ENCODE measurements at regions not wholly inside any gene's neighbourhood (a gene's known extent, or its start where the extent isn't known, plus 50 kb on each side); places are given as distances from the start of the nearest gene placed in this dataset.
"Not testable (repeated sequence)": the region's sequence is repeated elsewhere in the genome, so short reads cannot be mapped to it uniquely, and the experiment has no call there.

DNA sequence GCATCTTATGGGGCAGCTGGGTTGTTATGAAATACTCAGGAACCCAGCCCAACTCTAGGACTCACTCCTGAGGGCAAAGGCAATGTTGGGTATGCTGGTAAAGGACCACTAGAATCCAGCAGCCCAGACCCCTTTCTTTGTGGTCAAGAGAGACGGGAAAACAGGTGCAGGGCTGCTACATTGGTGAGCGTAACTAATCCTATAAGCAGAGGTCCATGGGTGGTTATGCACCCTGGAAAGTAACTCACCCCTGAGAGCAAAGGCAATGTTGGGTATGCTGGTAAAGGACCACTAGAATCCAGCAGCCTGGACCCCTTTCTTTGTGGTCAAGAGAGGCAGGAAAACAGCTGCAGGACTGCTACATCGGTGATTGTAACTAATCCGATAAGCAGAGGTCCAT, 1422.7 kb downstream of the SLITRK1 start:
- not testable (repeated sequence) for TF ChIP-seq CBX8 (IDR thresholded peaks at IDR 0.05); FOSL2 (IDR thresholded peaks at IDR 0.05); FOSL2 (CRISPR knock-in tag; IDR thresholded peaks at IDR 0.05); KDM5A (IDR thresholded peaks at IDR 0.05); RARB (CRISPR knock-in tag; IDR thresholded peaks at IDR 0.05)
- TF ChIP-seq, protein P1, sequence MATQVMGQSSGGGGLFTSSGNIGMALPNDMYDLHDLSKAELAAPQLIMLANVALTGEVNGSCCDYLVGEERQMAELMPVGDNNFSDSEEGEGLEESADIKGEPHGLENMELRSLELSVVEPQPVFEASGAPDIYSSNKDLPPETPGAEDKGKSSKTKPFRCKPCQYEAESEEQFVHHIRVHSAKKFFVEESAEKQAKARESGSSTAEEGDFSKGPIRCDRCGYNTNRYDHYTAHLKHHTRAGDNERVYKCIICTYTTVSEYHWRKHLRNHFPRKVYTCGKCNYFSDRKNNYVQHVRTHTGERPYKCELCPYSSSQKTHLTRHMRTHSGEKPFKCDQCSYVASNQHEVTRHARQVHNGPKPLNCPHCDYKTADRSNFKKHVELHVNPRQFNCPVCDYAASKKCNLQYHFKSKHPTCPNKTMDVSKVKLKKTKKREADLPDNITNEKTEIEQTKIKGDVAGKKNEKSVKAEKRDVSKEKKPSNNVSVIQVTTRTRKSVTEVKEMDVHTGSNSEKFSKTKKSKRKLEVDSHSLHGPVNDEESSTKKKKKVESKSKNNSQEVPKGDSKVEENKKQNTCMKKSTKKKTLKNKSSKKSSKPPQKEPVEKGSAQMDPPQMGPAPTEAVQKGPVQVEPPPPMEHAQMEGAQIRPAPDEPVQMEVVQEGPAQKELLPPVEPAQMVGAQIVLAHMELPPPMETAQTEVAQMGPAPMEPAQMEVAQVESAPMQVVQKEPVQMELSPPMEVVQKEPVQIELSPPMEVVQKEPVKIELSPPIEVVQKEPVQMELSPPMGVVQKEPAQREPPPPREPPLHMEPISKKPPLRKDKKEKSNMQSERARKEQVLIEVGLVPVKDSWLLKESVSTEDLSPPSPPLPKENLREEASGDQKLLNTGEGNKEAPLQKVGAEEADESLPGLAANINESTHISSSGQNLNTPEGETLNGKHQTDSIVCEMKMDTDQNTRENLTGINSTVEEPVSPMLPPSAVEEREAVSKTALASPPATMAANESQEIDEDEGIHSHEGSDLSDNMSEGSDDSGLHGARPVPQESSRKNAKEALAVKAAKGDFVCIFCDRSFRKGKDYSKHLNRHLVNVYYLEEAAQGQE (IDR thresholded peaks at IDR 0.05): not testable (repeated sequence)
- TF ChIP-seq, protein P2, sequence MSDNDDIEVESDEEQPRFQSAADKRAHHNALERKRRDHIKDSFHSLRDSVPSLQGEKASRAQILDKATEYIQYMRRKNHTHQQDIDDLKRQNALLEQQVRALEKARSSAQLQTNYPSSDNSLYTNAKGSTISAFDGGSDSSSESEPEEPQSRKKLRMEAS (IDR thresholded peaks at IDR 0.05): not testable (repeated sequence)
- TF ChIP-seq, protein P3, sequence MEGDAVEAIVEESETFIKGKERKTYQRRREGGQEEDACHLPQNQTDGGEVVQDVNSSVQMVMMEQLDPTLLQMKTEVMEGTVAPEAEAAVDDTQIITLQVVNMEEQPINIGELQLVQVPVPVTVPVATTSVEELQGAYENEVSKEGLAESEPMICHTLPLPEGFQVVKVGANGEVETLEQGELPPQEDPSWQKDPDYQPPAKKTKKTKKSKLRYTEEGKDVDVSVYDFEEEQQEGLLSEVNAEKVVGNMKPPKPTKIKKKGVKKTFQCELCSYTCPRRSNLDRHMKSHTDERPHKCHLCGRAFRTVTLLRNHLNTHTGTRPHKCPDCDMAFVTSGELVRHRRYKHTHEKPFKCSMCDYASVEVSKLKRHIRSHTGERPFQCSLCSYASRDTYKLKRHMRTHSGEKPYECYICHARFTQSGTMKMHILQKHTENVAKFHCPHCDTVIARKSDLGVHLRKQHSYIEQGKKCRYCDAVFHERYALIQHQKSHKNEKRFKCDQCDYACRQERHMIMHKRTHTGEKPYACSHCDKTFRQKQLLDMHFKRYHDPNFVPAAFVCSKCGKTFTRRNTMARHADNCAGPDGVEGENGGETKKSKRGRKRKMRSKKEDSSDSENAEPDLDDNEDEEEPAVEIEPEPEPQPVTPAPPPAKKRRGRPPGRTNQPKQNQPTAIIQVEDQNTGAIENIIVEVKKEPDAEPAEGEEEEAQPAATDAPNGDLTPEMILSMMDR (IDR thresholded peaks at IDR 0.05): not testable (repeated sequence)

Measured in A549 (cell line).